GM19240 (cell line): ENCODE measurements at regions not wholly inside any gene's neighbourhood (a gene's known extent, or its start where the extent isn't known, plus 50 kb on each side); places are given as distances from the start of the nearest gene placed in this dataset.
"Not testable (repeated sequence)": the region's sequence is repeated elsewhere in the genome, so short reads cannot be mapped to it uniquely, and the experiment has no call there.

Experiments
- DNase-seq: peaks from one replicate; pipeline ENCODE4 v3.0.0; 2011; ENCODE audit warnings: low spot score; ENCODE audit not compliant: insufficient read length

GRCh38 chr1:93773049-93773838 lies 91.6 kb upstream of the BCAR3 start:
- DNase-seq, result no peak

DNA sequence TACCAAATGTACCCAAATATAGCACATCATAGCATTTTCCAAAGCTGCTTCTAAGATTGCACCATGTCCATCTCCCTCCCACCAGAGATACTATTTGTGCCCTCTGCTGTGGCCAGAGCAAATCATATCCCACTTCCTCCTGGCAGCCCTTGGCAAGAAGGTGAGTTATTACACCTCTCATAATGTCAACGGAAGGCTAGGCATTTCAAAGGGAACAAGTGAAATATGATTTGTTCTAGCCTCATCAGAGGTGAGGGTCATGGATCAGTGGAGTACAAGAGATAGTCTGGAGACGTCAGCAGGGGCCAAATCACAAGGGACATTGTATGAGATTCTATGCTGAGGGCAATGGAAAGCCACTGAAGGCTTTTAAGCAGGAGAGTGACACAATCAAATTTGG lies 90.2 kb upstream of the BCAR3 start:
- DNase-seq, result no peak

DNA sequence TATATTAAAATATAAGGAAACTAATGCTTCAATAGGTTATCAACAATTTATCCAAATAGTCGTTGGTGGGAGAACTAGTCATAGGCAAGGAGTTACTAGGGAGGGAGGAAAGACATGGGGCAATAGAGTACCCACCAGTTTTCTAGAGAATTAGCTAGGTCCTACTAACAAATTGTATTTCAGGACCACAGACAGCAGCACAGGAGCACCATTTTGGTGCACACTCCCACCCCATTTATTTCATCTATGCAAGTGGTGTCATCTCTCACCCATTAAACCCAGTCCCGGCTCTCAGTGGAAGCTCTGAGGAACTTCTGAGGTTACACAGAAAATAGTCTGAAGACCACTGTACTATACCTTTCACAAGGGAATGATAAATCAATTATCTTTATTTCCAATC lies 89.0 kb upstream of the BCAR3 start:
- no peak for DNase-seq

DNA sequence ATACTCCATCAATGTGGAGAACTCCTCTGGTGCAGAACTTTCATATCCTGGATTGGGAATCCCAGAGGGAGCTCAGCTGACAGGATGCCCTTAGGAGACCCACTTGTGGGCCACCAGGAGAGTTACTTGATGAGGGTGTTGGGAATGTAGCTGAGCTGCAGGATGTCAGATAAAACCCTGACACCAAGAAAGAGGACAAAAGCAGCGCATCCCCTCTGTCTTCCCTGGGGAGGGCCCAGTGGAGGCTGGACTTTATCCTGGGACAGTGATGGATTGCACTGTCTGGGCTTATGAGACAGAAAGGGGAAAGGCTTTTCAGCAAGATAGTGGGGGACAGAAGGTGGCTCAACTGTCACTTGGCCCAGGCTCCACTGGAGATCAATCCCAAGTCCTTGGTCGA lies 88.1 kb upstream of the BCAR3 start:
- DNase-seq, result no peak

GRCh38 chr1:93768380-93768863 lies 86.8 kb upstream of the BCAR3 start:
- DNase-seq, result no peak

DNA sequence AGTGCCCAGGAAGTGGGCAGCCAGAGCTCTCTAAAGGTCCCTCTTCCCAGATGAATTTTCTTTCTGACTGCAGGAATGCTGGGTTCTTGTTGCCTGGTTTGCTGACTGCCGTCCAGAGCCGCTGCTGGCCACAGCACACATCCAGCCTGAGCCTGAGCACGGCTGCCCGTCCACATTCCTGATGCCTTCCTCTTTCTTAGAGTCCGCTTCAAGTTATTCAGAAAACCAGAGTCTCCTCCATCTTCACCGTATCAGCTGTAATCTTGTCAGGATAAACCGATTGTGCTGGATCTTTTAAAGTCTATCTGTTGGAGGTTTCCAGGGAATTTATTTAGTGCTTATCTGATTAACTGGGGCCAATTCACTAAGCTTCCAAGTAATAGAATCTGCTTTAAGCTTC lies 84.8 kb upstream of the BCAR3 start:
- no peak for DNase-seq

GRCh38 chr1:93765099-93765498 lies 83.5 kb upstream of the BCAR3 start:
- DNase-seq, result no peak

GRCh38 chr1:93764366-93764750 lies 82.7 kb upstream of the BCAR3 start:
- no peak for DNase-seq

DNA sequence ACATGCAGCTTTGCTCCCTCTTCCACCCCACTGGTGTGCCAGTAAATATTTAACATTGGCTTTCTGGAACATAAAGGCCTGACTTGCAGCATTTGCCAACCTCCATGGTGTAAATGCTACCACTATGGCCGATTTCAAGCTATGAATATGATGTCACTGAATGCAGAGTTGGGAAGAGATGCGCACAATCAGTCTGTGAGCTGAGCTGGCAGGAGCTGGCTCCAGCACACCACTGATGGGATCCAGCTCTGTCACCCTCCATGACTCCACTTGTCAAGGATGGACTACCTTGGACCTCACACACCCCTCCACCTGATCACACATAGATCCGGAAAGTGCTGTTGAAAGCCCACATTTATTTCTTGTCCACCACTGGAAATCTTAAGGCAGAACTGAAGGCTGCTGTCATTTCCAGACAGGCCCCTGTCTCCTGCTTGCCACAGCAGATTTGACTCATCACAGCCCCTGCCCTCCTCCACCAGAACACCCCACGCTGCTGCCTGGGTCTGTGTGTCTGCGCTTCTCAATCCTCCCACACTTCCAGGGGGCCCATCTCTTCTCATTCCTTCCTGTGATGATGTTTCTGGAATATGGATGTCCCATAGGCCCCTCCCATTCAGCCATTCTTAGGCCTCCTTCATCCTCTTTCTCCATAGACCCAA lies 82.2 kb upstream of the BCAR3 start:
- DNase-seq, result no peak

DNA sequence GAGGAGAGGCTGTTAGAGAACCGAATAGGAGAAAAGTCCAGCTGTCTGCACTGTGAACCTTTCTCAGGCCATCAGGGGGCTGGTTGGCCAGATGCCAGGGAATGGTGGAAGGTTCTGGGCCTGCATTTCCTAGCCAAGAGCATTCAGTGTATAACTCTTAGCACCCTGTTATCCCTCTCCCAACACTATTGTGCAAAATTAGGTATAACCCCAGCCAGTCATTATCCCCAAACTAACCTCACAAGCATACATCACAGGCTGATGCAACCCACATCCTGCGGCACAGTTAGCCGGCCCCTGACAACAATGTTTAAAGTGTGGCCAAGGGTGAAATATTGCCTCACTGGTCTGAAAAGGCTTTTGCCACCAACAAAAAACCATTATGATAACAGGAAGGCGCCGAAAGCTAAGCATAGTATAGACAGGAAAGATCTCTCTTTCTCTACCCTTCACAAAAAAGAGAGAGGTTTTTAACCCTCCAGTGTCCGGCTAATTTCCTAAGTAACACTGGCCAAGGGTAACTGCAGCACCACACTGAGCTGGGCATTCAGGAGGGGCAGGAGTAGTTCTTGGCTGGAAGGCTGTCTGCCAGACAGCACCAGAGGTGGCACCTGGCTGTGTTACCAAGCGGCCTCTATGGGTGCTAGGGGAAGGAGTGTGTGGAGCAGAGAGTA lies 77.3 kb upstream of the BCAR3 start:
- DNase-seq, result no peak

DNA sequence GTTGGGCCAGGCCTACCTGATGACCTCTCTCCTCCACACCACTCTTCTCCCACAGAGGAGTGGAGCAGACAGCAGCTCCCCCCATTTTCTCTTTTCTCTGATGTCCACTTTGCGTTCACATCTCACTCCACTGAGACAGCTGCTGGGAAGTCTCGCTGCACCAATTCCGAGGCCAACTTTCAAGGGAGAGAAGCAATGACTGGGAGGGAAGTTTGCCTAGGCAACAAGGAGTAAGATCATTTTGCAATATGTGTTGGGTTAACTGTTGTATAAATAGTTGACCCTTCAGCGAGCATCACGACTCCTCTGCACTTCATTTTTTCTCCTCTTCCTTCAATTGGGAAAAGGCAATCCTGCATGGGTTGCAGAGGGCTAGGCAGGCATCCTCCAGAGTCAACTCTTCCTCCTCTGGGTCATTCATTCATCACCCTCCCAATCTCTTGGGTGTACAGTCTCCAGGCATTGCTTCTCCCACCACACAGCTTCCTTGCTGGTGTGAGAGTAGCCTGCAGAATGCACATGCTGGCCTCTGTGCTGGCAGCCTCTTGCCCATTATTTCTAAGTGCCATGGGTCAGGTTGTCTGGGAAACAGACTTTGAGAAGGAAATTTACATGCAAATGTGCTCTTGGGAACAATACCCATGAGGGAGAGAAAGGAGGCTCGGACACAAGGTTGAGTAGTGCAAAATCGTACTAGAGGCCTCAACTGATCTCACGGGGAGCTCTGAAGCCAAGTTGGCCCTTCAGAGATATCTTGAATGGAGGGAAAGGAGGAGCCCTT lies 75.8 kb upstream of the BCAR3 start:
- DNase-seq, result no peak

- no peak for DNase-seq
Measured at GRCh38 chr1:93756657-93757056, 75.0 kb upstream of the BCAR3 start.

- DNase-seq, result not testable (repeated sequence)
Measured at GRCh38 chr1:93755251-93755715, 73.6 kb upstream of the BCAR3 start.

GRCh38 chr1:93753791-93754763 lies 72.4 kb upstream of the BCAR3 start:
- DNase-seq, result no peak

- DNase-seq, result no peak
Measured at GRCh38 chr1:93751377-93752250, 70.0 kb upstream of the BCAR3 start.

- DNase-seq, result no peak
Measured at GRCh38 chr1:93750955-93751354, 69.3 kb upstream of the BCAR3 start.

GRCh38 chr1:93749894-93750301 lies 68.3 kb upstream of the BCAR3 start:
- peak; percentile 25 for DNase-seq

DNA sequence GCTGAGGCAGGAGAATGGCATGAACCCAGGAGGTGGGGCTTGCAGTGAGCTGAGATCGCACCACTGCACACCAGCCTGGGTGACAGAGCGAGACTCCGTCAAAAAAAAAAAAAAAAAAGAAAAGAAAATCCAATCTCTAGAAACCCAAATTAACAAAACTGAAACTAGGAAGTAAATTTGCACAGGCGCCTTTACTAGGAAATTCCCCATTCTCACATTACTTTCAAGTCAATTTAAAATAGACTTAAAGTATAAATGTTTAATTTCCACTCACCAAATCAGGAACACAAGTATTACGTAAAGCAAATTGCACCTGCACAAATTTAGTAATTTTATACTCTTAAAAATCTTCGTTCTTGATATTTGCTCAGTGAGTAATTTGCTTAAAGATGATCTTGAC lies 67.8 kb upstream of the BCAR3 start:
- DNase-seq, result no peak
